H7 (cell line): ENCODE measurements at regions not wholly inside any gene's neighbourhood (a gene's known extent, or its start where the extent isn't known, plus 50 kb on each side); places are given as distances from the start of the nearest gene placed in this dataset.

ENCODE experiments used
- DNase-seq: peaks from one replicate; pipeline ENCODE4 v3.0.0; 2012
- H3K27me3 ChIP-seq: 2 replicates; pipeline ENCODE4 v1.6.0; 2011; ENCODE audit warnings: mild to moderate bottlenecking, low read length; ENCODE audit not compliant: control insufficient read depth, insufficient read depth
- H3K36me3 ChIP-seq: replicated peaks from 2 replicates; pipeline ENCODE4 v1.5.1; 2011; ENCODE audit warnings: low read length; ENCODE audit not compliant: control insufficient read depth, insufficient read depth
- H3K4me3 ChIP-seq: 2 replicates; pipeline ENCODE4 v1.5.1; 2011; ENCODE audit warnings: low read depth, mild to moderate bottlenecking, control low read depth, low read length, moderate library complexity; ENCODE audit not compliant: insufficient read depth

DNA sequence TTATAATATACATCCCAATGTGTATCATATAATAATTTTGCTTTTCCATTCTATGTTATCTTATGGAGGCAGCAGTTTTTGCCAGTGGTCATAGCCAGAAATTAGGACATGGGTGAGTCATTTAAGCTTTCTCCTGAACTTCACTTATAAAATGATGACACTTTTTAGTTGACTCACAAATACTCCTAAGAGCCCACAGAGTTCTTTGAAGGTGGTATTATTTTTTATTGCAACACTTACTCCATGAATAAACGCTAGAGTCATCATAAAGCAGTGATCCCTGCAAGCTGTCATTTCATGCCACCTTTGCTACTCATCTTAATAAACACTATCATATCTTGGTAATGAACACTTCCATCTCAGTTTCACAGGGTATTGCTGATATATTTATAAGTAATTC, 69.9 kb upstream of the MAPRE2 start:
- no peak overlapping the region for H3K4me3 ChIP-seq
- H3K27me3 ChIP-seq: peaks cover 26% of the 10 kb centered on the region
- DNase-seq: no peak
- H3K36me3 ChIP-seq: no peaks in the 10 kb centered on the region

DNA sequence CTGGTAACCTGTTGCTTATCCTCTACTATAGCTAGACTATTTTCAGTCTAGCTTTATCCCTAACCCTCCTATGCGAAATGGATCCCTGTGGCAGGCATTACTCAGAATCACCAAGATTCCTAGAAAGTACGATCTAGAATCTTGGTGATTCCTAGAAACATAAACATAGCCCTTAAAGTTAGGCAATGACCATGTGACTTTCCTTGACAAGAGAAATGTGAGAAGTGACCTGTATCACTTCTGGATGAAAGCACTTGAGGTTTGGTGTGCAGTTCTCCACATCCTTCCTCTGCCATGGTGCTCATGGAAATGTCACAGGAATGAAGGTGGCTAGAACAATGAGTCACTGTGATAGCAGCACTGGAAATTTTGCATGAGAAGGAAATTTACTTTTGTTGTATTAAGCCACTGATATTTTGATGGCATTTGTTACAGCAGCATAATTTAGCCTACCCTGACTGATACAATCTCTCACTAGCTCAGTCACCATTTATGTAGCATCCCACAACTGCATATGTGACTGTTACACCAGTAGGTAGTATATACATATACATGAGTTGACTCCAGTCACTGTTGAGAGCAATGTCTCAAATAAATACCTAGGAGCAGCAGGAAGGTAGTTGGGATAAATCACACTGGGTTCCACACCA, 68.3 kb upstream of the MAPRE2 start:
- Histone ChIP-seq H3K27me3 (peaks cover 40% of the 10 kb centered on the region), H3K4me3 (no peak overlapping the region)
- DNase-seq: no peak

DNA sequence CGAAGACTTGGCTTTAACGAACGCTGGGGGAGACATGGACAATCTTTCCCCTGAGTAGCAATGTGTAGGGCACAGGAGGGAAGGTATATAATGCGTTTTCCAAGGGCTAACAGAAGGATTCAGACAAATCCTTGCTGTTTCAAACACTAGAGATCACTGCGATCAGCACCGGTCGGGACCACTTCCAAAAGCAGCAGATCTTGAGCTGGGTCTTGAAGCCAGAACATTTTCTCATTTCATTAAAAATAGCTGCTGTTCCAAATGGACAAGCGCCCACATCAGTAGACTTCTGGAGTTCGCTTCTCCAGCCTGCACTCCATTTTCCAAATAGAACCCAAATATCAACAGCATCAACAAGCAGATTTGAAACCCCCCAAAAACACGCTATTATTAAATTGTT, 65.1 kb upstream of the MAPRE2 start:
- H3K36me3 ChIP-seq: no peaks in the 10 kb centered on the region
- H3K27me3 ChIP-seq: peaks cover 56% of the 10 kb centered on the region
- peak overlapping the region; percentile 69 for H3K4me3 ChIP-seq
- no peak for DNase-seq

More for the DNA sequence above, 68.3 kb upstream of the MAPRE2 start:
- no peaks in the 10 kb centered on the region for H3K36me3 ChIP-seq

DNA sequence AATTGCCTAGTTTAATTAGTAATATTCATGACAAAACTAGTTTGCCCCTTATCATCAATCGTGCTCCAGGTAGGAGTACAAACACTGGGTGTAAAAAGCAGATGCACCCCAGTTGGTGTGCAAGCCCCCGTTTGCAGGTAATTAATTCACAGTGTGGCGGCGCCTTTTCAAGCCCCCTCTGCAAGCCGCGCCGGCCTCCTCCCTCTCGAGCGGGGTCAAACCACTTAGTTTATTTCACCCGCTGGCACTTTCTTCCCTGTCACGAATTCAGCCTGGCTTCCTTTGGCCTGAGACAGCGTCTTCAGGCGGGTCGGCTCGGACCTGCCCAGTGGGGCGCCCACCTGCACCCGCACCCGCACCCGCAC, 64.7 kb upstream of the MAPRE2 start:
- DNase-seq: no peak
- Histone ChIP-seq H3K27me3 (peaks cover 56% of the 10 kb centered on the region), H3K36me3 (no peaks in the 10 kb centered on the region), H3K4me3 (peak overlapping the region; percentile 69)

DNA sequence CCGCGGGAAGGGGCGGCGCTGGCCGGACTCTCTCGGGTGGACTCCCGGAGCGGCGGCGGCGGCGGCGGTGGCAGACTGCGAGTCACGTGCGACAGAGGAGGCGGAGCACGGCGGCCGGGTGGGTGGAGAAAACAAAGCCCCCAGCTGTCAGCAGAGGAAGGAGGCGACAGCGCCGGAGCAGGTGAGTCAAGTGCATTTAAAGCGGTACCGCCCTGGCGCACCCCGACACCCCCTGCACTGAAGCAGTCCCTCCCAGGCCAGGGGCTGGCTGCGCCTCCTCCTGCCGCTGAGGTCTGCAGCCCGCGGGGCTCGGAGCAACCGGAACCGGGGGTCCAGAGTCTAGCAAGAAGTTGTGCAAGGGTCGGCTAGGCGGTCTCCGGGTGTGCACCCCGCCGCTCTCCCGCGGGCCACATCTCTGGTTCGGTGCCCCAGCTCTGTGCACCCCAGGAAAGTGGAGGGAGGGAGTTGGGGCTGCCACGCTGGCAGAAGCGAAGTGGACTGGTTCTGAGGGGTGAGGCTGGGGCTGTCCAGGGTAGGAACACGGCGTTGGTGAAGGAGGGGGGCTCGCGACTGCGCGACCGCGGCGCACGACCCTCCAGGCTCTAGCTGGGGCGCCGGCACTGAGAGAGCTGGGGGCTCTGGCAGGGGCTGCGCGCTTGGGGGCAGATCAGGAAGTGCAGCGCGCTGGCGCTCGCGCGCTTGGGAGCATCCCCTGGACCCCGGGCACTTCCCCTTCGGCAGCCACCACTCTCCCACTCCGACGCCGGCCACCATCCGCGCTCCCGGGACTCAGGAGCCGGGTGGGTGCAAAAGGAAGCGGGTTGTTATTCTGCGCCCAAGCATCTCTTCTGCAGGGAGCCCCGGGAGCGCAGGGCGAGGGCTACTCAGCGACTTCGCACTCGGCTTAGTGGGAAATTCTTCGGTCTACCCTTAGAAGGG, 64.0 kb upstream of the MAPRE2 start:
- Histone ChIP-seq H3K4me3 (peak overlapping the region; percentile 69), H3K36me3 (no peaks in the 10 kb centered on the region), H3K27me3 (peaks cover 56% of the 10 kb centered on the region)
- DNase-seq: peak; percentile 79

DNA sequence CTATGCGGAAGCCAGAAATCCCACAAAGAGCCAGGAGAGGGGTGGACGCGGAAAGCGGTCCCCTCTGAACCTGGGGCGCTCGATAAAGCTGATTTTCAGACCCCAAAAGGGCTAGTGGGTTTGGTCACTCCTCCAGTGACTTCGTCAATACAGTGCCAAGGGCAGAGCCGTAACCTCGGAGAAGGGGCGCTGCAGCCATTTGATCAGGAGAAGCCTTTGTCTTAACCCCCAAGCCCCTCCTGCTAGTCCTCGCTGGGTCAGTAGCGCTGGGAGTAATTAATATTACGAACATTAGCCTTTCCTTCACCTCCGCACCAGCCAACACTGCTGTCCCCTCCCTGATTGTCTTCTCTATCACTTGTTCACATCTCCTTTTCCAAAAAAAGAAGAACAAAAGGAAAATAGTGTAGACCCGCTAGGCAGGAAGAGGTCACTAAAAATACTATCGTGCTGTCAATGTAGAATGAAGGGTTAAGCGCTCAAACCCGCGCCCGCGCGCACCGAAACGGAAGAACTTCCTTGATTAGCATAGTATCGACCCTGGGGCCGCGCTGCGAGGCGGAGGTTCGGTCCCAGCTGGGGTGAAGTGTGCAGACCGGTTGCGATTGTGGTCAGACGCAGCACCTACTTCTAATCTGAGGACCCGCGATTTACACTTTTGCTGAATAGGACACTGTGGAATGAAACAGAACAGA, 63.2 kb upstream of the MAPRE2 start:
- Histone ChIP-seq H3K4me3 (peak overlapping the region; percentile 69), H3K27me3 (peaks cover 56% of the 10 kb centered on the region)

DNA sequence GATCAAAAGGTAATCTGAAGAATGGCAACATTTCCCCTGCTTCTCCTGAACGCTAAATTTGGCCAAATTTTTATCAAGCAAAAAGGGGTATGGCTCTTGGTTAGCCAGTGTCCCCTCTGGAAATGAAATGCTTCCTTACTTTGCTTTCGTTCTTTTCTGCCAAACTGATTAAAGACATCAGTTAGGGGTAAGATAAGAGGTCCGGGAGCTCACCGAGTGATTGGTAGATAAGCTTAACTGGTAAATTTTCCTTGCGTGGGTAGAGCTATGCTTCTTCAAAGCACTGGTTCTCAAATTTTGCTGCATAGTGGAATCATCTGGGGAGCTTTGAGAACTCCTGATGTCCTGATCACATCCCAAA, 62.7 kb upstream of the MAPRE2 start:
- no peak for DNase-seq
- H3K27me3 ChIP-seq: peaks cover 52% of the 10 kb centered on the region
- H3K4me3 ChIP-seq: peak overlapping the region; percentile 69
- H3K36me3 ChIP-seq: no peaks in the 10 kb centered on the region

More for the DNA sequence above, 63.2 kb upstream of the MAPRE2 start:
- H3K36me3 ChIP-seq: no peaks in the 10 kb centered on the region
- peak; percentile 25 for DNase-seq

DNA sequence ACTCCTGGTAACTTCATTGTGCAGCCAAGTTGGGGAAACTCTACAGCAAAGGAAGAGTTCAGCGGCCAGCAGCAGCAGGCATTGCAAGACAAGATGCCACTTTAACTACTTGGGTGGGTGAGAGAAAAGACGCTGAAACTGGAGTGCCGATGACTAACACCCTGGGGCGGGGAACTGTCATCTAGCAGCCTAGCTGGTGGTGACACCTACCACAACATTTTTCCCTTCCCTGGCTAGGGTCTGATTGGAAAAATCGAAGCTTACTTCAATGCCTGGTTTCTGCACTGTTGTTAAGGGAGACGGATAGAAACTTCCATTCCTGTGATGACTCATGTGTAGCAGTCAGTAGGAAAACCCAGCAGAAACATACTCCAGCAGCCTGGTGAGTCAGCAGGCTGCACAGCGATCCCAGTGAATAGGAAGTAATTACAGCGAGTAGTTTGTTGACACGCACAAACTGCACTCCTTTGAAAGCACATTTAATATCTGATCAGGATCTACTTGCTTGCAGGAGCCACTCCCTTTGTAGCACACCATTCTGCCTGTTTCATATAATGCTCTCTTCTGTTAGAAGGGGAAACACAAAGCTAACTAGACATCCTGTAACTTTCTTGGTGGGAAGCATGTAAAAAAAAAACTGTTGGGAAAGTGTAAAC, 62.1 kb upstream of the MAPRE2 start:
- no peaks in the 10 kb centered on the region for H3K36me3 ChIP-seq
- H3K27me3 ChIP-seq: peaks cover 52% of the 10 kb centered on the region
- no peak overlapping the region for H3K4me3 ChIP-seq
- DNase-seq: peak; percentile 15

DNA sequence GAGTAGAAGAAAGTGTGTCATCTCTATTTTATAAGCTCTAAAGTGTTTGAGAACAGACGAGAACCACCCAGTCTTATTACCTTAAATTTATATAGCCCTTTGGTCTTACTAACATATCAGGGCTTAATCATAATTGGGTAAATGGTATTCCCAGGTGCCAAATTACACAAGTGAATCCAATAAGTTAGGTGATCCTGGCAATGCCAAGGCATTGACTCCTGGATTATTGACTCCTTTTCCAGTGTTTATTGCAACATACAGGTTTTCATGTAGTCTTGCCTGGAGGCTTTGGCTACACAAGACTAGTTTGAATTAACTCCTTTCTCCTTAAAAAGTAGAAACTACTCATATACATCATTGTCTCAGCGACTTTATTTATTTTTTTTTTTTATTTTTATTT, 59.7 kb upstream of the MAPRE2 start:
- DNase-seq: no peak
- Histone ChIP-seq H3K4me3 (no peak overlapping the region), H3K36me3 (no peaks in the 10 kb centered on the region), H3K27me3 (peaks cover 29% of the 10 kb centered on the region)

DNA sequence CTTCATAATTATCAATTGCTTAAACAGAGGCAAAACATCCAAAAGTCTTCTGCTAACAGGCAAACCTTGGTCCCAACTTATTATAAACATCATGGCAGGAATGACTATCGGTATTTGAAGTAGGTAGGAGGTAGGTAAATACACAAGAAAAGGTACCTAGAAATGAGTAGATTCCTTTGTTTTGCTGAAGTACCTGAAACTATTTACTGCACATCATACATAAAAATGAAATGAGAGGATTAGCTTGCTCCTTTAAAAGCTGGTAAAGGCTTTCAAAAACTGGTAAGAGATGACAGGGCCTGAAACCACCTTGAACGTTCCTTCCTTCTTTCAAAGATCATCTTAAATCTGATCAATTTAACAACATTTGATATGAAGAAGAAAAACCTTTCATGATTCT, 55.2 kb upstream of the MAPRE2 start:
- no peak overlapping the region for H3K4me3 ChIP-seq
- no peaks in the 10 kb centered on the region for H3K27me3 ChIP-seq
- no peak for DNase-seq
- H3K36me3 ChIP-seq: no peaks in the 10 kb centered on the region

DNA sequence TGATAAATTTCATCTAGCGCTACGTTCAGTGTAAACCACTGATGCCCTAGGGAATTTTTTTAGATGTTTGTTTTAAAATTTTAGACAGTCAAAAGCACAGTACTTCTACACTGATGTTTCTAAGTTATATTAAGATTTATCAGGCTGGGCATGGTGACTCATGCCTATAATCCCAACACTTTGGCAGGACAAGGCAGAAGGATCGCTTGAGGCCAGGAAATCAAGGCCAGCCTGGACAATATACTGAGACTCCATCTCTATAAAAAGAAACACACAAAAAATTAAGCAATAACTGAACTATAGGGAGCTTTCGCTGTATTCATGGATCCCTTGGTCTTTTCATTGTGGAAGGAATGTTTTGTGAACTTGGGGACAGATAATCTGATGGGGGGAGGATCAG, 50.6 kb upstream of the MAPRE2 start:
- Histone ChIP-seq H3K4me3 (no peak overlapping the region), H3K36me3 (no peaks in the 10 kb centered on the region), H3K27me3 (no peaks in the 10 kb centered on the region)
- DNase-seq: no peak

DNA sequence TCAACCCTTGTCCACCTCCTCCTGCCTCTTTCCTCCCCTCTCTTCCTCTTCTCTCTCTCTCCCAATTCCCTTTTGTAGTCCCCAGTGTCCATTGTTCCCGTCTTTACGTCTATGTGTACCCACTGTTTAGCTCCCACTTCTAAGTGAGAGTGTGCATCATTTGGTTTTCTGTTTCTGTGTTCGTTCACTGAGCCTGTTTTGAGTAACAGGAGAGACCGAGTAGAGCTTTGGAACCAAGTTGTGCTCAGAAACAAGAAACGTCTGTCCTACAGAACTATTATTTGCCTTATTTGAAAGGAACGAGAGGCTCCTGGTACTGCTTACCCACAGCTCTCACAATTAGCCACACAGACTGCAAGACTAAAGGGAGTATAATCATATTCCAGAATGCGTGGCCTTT, 50.1 kb upstream of the MAPRE2 start:
- DNase-seq: no peak
- Histone ChIP-seq H3K4me3 (no peak overlapping the region), H3K27me3 (no peaks in the 10 kb centered on the region), H3K36me3 (no peaks in the 10 kb centered on the region)
